ENCODE measurements at regions not wholly inside any gene's neighbourhood (a gene's known extent, or its start where the extent isn't known, plus 50 kb on each side); places are given as distances from the start of the nearest gene placed in this dataset.

DNA sequence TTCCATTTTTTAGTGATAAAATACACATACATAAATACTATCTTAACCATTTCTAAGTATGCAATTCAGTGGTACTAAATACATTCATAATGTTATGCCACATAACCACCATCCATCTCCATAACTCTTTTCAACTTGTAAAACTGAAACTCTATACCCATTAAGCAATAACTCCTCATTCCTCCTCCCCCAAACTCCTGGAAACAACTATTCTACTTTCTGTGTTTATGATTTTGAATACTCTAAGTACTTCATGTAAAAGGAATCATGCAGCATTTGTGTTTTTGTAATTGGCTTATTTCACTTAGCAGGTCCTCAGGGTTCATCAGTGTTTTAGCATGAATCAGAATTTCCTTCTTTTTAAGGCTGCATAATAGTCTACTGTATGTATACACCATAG is 131.8 kb downstream of the TES start:
- H3K4me2 ChIP-seq (ENCODE audit: low read length), result no peak overlapping the region
- peaks cover 35% of the 10 kb centered on the region for H3K4me1 ChIP-seq (ENCODE audit: control insufficient read depth, insufficient read depth, low read length)
- H3K9ac ChIP-seq (ENCODE audit: low read depth, low read length), result no peak overlapping the region
- H3K9me3 ChIP-seq (replicated peaks; ENCODE audit: low read length), result no peaks in the 10 kb centered on the region
- H3K36me3 ChIP-seq (ENCODE audit: insufficient read depth, low read length), result no peaks in the 10 kb centered on the region
- H3K27me3 ChIP-seq (ENCODE audit: control insufficient read depth, insufficient read depth, low read length), result no peaks in the 10 kb centered on the region
- no peak overlapping the region for H3K4me3 ChIP-seq (ENCODE audit: low read length)

- peaks cover 8% of the 10 kb centered on the region for H3K4me1 ChIP-seq (ENCODE audit: control insufficient read depth, insufficient read depth, low read length)
- no peak overlapping the region for H3K4me3 ChIP-seq (ENCODE audit: low read length)
Measured at GRCh38 chr7:116347151-116347832, 137.0 kb downstream of the TES start.

DNA sequence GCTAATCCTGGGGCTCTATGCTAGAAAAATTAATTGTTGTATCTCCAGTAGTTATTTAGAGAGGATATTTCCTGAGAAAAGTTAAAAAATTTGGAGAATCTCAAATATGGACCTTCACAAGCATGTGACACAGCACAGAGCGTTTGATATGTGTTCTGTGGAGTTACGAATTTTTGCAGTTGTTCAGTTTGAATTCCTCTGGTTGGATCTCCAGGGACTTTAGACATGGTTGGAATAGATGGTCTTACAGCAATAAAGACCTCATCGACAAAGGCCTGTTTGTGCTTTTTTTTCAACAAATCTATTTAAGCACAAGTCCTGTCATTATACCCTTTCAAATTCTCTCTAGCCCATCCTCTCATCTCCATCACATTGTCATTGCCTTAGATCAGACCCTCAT is 138.0 kb downstream of the TES start:
- H3K36me3 ChIP-seq (ENCODE audit: insufficient read depth, low read length), result no peaks in the 10 kb centered on the region
- peaks cover 4% of the 10 kb centered on the region for H3K4me1 ChIP-seq (ENCODE audit: control insufficient read depth, insufficient read depth, low read length)
- H3K9me3 ChIP-seq (replicated peaks; ENCODE audit: low read length), result no peaks in the 10 kb centered on the region
- no peaks in the 10 kb centered on the region for H3K27me3 ChIP-seq (ENCODE audit: control insufficient read depth, insufficient read depth, low read length)
- no peak overlapping the region for H3K4me3 ChIP-seq (ENCODE audit: low read length)
- no peak overlapping the region for H3K9ac ChIP-seq (ENCODE audit: low read depth, low read length)
- no peak overlapping the region for H3K4me2 ChIP-seq (ENCODE audit: low read length)

More at GRCh38 chr7:116347151-116347832, 137.0 kb downstream of the TES start:
- Histone ChIP-seq H3K4me2 (ENCODE audit: low read length) (no peak overlapping the region), H3K27me3 (ENCODE audit: control insufficient read depth, insufficient read depth, low read length) (no peaks in the 10 kb centered on the region), H3K9me3 (replicated peaks; ENCODE audit: low read length) (no peaks in the 10 kb centered on the region), H3K36me3 (ENCODE audit: insufficient read depth, low read length) (no peaks in the 10 kb centered on the region), H3K9ac (ENCODE audit: low read depth, low read length) (no peak overlapping the region)

- H3K36me3 ChIP-seq (ENCODE audit: insufficient read depth, low read length), result no peaks in the 10 kb centered on the region
- no peak overlapping the region for H3K4me2 ChIP-seq (ENCODE audit: low read length)
- H3K9me3 ChIP-seq (replicated peaks; ENCODE audit: low read length), result no peaks in the 10 kb centered on the region
- no peaks in the 10 kb centered on the region for H3K27me3 ChIP-seq (ENCODE audit: control insufficient read depth, insufficient read depth, low read length)
- no peak overlapping the region for H3K9ac ChIP-seq (ENCODE audit: low read depth, low read length)
- H3K4me3 ChIP-seq (ENCODE audit: low read length), result no peak overlapping the region
- peaks cover 37% of the 10 kb centered on the region for H3K4me1 ChIP-seq (ENCODE audit: control insufficient read depth, insufficient read depth, low read length)
Measured at GRCh38 chr7:116351966-116352365, 141.6 kb downstream of the TES start.

- Histone ChIP-seq H3K36me3 (ENCODE audit: insufficient read depth, low read length) (no peaks in the 10 kb centered on the region), H3K4me1 (ENCODE audit: control insufficient read depth, insufficient read depth, low read length) (peaks cover 49% of the 10 kb centered on the region), H3K9me3 (replicated peaks; ENCODE audit: low read length) (no peaks in the 10 kb centered on the region), H3K9ac (ENCODE audit: low read depth, low read length) (peak overlapping the region; percentile 78), H3K4me2 (ENCODE audit: low read length) (no peak overlapping the region), H3K4me3 (ENCODE audit: low read length) (no peak overlapping the region), H3K27me3 (ENCODE audit: control insufficient read depth, insufficient read depth, low read length) (no peaks in the 10 kb centered on the region)
Measured at GRCh38 chr7:116353647-116354046, 143.3 kb downstream of the TES start.

- Histone ChIP-seq H3K4me2 (ENCODE audit: low read length) (peak overlapping the region; percentile 70), H3K4me1 (ENCODE audit: control insufficient read depth, insufficient read depth, low read length) (peaks cover 48% of the 10 kb centered on the region), H3K36me3 (ENCODE audit: insufficient read depth, low read length) (no peaks in the 10 kb centered on the region), H3K9me3 (replicated peaks; ENCODE audit: low read length) (no peaks in the 10 kb centered on the region), H3K4me3 (ENCODE audit: low read length) (no peak overlapping the region), H3K9ac (ENCODE audit: low read depth, low read length) (peak overlapping the region; percentile 78), H3K27me3 (ENCODE audit: control insufficient read depth, insufficient read depth, low read length) (no peaks in the 10 kb centered on the region)
Measured at GRCh38 chr7:116354171-116354545, 143.8 kb downstream of the TES start.

DNA sequence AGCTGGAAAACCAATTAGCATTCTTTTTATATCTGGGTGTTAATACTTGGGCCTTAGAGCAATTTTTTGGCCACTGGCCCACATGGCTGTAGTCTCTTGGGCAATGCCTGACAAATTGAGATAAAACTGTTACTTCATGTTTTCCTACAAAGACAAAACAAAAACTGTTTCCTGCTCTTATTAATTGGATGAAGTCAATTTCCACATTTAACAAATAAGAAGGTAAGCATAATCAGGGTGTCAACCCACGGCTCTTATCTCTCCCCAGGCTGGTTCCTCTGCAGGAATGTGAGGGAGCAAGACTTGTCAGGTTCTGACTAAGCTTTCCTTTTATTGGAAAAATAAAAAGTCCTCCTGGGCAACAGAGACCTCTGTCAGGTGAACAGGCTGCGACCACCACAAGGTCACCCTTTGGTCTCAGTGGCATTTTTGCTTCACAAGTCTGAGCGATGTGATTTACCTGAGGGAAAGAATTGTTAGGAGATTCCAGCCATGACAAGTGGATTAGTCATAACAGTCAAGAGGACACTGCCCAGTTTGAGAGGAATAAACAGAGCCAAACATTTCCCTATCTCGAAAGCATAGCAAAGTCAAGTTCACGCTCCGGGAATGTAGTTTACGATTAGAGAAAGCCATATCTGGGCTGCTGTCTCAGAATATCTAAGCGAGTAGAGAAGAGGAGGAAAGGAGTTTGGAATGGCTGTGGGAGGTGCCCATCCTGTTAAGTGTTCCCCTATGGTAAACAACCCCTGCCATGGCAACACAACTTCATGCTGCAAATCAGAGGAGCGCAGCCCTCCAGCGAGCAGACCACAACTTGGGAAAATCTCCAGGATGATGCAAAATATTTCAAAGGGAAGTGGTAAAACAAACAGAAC is 144.4 kb downstream of the TES start:
- peak overlapping the region; percentile 46 for H3K4me3 ChIP-seq (ENCODE audit: low read length)
- peak overlapping the region; percentile 70 for H3K4me2 ChIP-seq (ENCODE audit: low read length)
- H3K4me1 ChIP-seq (ENCODE audit: control insufficient read depth, insufficient read depth, low read length), result peaks cover 48% of the 10 kb centered on the region
- H3K27me3 ChIP-seq (ENCODE audit: control insufficient read depth, insufficient read depth, low read length), result no peaks in the 10 kb centered on the region
- no peaks in the 10 kb centered on the region for H3K36me3 ChIP-seq (ENCODE audit: insufficient read depth, low read length)
- peak overlapping the region; percentile 78 for H3K9ac ChIP-seq (ENCODE audit: low read depth, low read length)
- H3K9me3 ChIP-seq (replicated peaks; ENCODE audit: low read length), result no peaks in the 10 kb centered on the region

- H3K27me3 ChIP-seq (ENCODE audit: control insufficient read depth, insufficient read depth, low read length), result no peaks in the 10 kb centered on the region
- peak overlapping the region; percentile 46 for H3K4me3 ChIP-seq (ENCODE audit: low read length)
- H3K9ac ChIP-seq (ENCODE audit: low read depth, low read length), result peak overlapping the region; percentile 78
- H3K4me2 ChIP-seq (ENCODE audit: low read length), result peak overlapping the region; percentile 70
- H3K9me3 ChIP-seq (replicated peaks; ENCODE audit: low read length), result no peaks in the 10 kb centered on the region
- peaks cover 48% of the 10 kb centered on the region for H3K4me1 ChIP-seq (ENCODE audit: control insufficient read depth, insufficient read depth, low read length)
- H3K36me3 ChIP-seq (ENCODE audit: insufficient read depth, low read length), result no peaks in the 10 kb centered on the region
Measured at GRCh38 chr7:116355424-116355765, 144.1 kb upstream of the CAV2 start.

- Histone ChIP-seq H3K4me3 (ENCODE audit: low read length) (no peak overlapping the region), H3K4me2 (ENCODE audit: low read length) (peak overlapping the region; percentile 70), H3K36me3 (ENCODE audit: insufficient read depth, low read length) (no peaks in the 10 kb centered on the region), H3K9ac (ENCODE audit: low read depth, low read length) (peak overlapping the region; percentile 78), H3K4me1 (ENCODE audit: control insufficient read depth, insufficient read depth, low read length) (peaks cover 48% of the 10 kb centered on the region), H3K9me3 (replicated peaks; ENCODE audit: low read length) (no peaks in the 10 kb centered on the region), H3K27me3 (ENCODE audit: control insufficient read depth, insufficient read depth, low read length) (no peaks in the 10 kb centered on the region)
Measured at GRCh38 chr7:116356333-116356965, 143.1 kb upstream of the CAV2 start.

GRCh38 chr7:116356979-116357378 is 142.6 kb upstream of the CAV2 start:
- H3K27me3 ChIP-seq (ENCODE audit: control insufficient read depth, insufficient read depth, low read length), result no peaks in the 10 kb centered on the region
- no peaks in the 10 kb centered on the region for H3K36me3 ChIP-seq (ENCODE audit: insufficient read depth, low read length)
- H3K4me3 ChIP-seq (ENCODE audit: low read length), result no peak overlapping the region
- H3K9ac ChIP-seq (ENCODE audit: low read depth, low read length), result peak overlapping the region; percentile 21
- H3K9me3 ChIP-seq (replicated peaks; ENCODE audit: low read length), result no peaks in the 10 kb centered on the region
- H3K4me2 ChIP-seq (ENCODE audit: low read length), result no peak overlapping the region
- peaks cover 48% of the 10 kb centered on the region for H3K4me1 ChIP-seq (ENCODE audit: control insufficient read depth, insufficient read depth, low read length)

- H3K4me1 ChIP-seq (ENCODE audit: control insufficient read depth, insufficient read depth, low read length), result peaks cover 54% of the 10 kb centered on the region
- H3K9me3 ChIP-seq (replicated peaks; ENCODE audit: low read length), result no peaks in the 10 kb centered on the region
- no peaks in the 10 kb centered on the region for H3K27me3 ChIP-seq (ENCODE audit: control insufficient read depth, insufficient read depth, low read length)
- peak overlapping the region; percentile 8 for H3K4me3 ChIP-seq (ENCODE audit: low read length)
- peak overlapping the region; percentile 45 for H3K9ac ChIP-seq (ENCODE audit: low read depth, low read length)
- H3K36me3 ChIP-seq (ENCODE audit: insufficient read depth, low read length), result no peaks in the 10 kb centered on the region
- no peak overlapping the region for H3K4me2 ChIP-seq (ENCODE audit: low read length)
Measured at GRCh38 chr7:116357781-116358670, 141.5 kb upstream of the CAV2 start.
